DND-41 (cell line): ENCODE measurements at regions not wholly inside any gene's neighbourhood (a gene's known extent, or its start where the extent isn't known, plus 50 kb on each side); places are given as distances from the start of the nearest gene placed in this dataset.

ENCODE experiments used
- CTCF ChIP-seq: IDR thresholded peaks from 2 replicates; pipeline ENCODE4 v1.5.1; 2012; ENCODE audit warnings: borderline replicate concordance, low read length, moderate library complexity, mild to moderate bottlenecking; ENCODE audit not compliant: poor library complexity, severe bottlenecking; ENCODE audit errors: extremely low read depth
- EZH2 ChIP-seq: IDR thresholded peaks from 3 replicates; pipeline ENCODE4 v1.6.1; 2012; ENCODE audit warnings: borderline replicate concordance, low read depth, mild to moderate bottlenecking, moderate library complexity, low read length, inconsistent platforms; ENCODE audit not compliant: severe bottlenecking

- TF ChIP-seq CTCF (no peak), EZH2 (no peak)
These were observed 430.1 kb upstream of the WWC1 start for GRCh38 chr5:167861129-167861927.
